ENCODE measurements at regions not wholly inside any gene's neighbourhood (a gene's known extent, or its start where the extent isn't known, plus 50 kb on each side); places are given as distances from the start of the nearest gene placed in this dataset.
"Not testable (repeated sequence)": the region's sequence is repeated elsewhere in the genome, so short reads cannot be mapped to it uniquely, and the experiment has no call there.

- in situ Hi-C loops (cut with HindIII; ENCODE audit: low sequenced_read_pairs), result no loop called here
- H3K4me3 ChIP-seq (ENCODE audit: low read depth, low read length), result no peak overlapping the region
- no peak for TF ChIP-seq CTCF (IDR thresholded peaks at IDR 0.05; ENCODE audit: low read depth, low read length)
- no peak for DNase-seq (ENCODE audit: low read depth, low spot score)
Observed at GRCh38 chr3:125694761-125695294, 99.5 kb upstream of the OSBPL11 start.

- in situ Hi-C loops (cut with HindIII; ENCODE audit: low sequenced_read_pairs), result no loop called here
- no peak for TF ChIP-seq CTCF (IDR thresholded peaks at IDR 0.05; ENCODE audit: low read depth, low read length)
- no peak for DNase-seq (ENCODE audit: low read depth, low spot score)
- no peak overlapping the region for H3K4me3 ChIP-seq (ENCODE audit: low read depth, low read length)
Observed at GRCh38 chr3:125695688-125696087, 100.4 kb upstream of the OSBPL11 start.

GRCh38 chr3:125697126-125697525 is 101.8 kb upstream of the OSBPL11 start:
- H3K4me3 ChIP-seq (ENCODE audit: low read depth, low read length); in situ Hi-C loops (cut with HindIII; ENCODE audit: low sequenced_read_pairs); DNase-seq (ENCODE audit: low read depth, low spot score): not testable (repeated sequence)

GRCh38 chr3:125697979-125698640 is 102.8 kb upstream of the OSBPL11 start:
- H3K4me3 ChIP-seq (ENCODE audit: low read depth, low read length); DNase-seq (ENCODE audit: low read depth, low spot score); in situ Hi-C loops (cut with HindIII; ENCODE audit: low sequenced_read_pairs): not testable (repeated sequence)

GRCh38 chr3:125715651-125716050 is 120.4 kb upstream of the OSBPL11 start:
- in situ Hi-C loops (cut with HindIII; ENCODE audit: low sequenced_read_pairs), result no loop called here
- no peak for TF ChIP-seq CTCF (IDR thresholded peaks at IDR 0.05; ENCODE audit: low read depth, low read length)
- no peak for DNase-seq (ENCODE audit: low read depth, low spot score)
- H3K4me3 ChIP-seq (ENCODE audit: low read depth, low read length), result no peak overlapping the region

- in situ Hi-C loops (cut with HindIII; ENCODE audit: low sequenced_read_pairs); H3K4me3 ChIP-seq (ENCODE audit: low read depth, low read length): not testable (repeated sequence)
- peak; percentile 0 for DNase-seq (ENCODE audit: low read depth, low spot score)
Observed at GRCh38 chr3:125732151-125732550, 136.9 kb upstream of the OSBPL11 start.

- H3K4me3 ChIP-seq (ENCODE audit: low read depth, low read length); in situ Hi-C loops (cut with HindIII; ENCODE audit: low sequenced_read_pairs); DNase-seq (ENCODE audit: low read depth, low spot score): not testable (repeated sequence)
Observed at GRCh38 chr3:125741991-125742718, 146.9 kb upstream of the OSBPL11 start.

GRCh38 chr3:125742845-125743244 is 147.5 kb upstream of the OSBPL11 start:
- DNase-seq (ENCODE audit: low read depth, low spot score); H3K4me3 ChIP-seq (ENCODE audit: low read depth, low read length); in situ Hi-C loops (cut with HindIII; ENCODE audit: low sequenced_read_pairs): not testable (repeated sequence)
- TF ChIP-seq CTCF (IDR thresholded peaks at IDR 0.05; ENCODE audit: low read depth, low read length), result peak; percentile 8

GRCh38 chr3:125757050-125757449 is 161.8 kb upstream of the OSBPL11 start:
- DNase-seq (ENCODE audit: low read depth, low spot score); H3K4me3 ChIP-seq (ENCODE audit: low read depth, low read length); in situ Hi-C loops (cut with HindIII; ENCODE audit: low sequenced_read_pairs): not testable (repeated sequence)

- DNase-seq (ENCODE audit: low read depth, low spot score); in situ Hi-C loops (cut with HindIII; ENCODE audit: low sequenced_read_pairs): not testable (repeated sequence)
Observed at GRCh38 chr3:125758641-125759130, 163.4 kb upstream of the OSBPL11 start.

GRCh38 chr3:125762601-125763000 is 167.3 kb upstream of the OSBPL11 start:
- H3K4me3 ChIP-seq (ENCODE audit: low read depth, low read length); in situ Hi-C loops (cut with HindIII; ENCODE audit: low sequenced_read_pairs): not testable (repeated sequence)

More at GRCh38 chr3:125758641-125759130, 163.4 kb upstream of the OSBPL11 start:
- not testable (repeated sequence) for H3K4me3 ChIP-seq (ENCODE audit: low read depth, low read length)

More at GRCh38 chr3:125762601-125763000, 167.3 kb upstream of the OSBPL11 start:
- DNase-seq (ENCODE audit: low read depth, low spot score), result not testable (repeated sequence)

Measured in astrocyte of the spinal cord (primary cell).